CD4-positive, alpha-beta T cell (primary cell): ENCODE measurements at regions not wholly inside any gene's neighbourhood (a gene's known extent, or its start where the extent isn't known, plus 50 kb on each side); places are given as distances from the start of the nearest gene placed in this dataset.

Experiments
- ATAC-seq: fragments of 200-7000 bp; cut with Tn5 transposase; one replicate; pipeline ENCODE4 v1.10.0; 2022; ENCODE audit warnings: mild to moderate bottlenecking; ENCODE audit not compliant: poor library complexity
- CTCF ChIA-PET: fragments of 350-600 bp; sonication (Branson Sonifier 250); formaldehyde crosslinking; loops from one replicate; lab custom pipeline; 2021; ENCODE audit warnings: antibody characterized with exemption, inconsistent platforms; lab: Charles Lee
- POLR2A ChIA-PET: fragments of 350-600 bp; sonication (Branson Sonifier 250); formaldehyde crosslinking; loops from one replicate; lab custom pipeline; 2021; ENCODE audit warnings: antibody characterized with exemption, inconsistent platforms; lab: Charles Lee
- DNase-seq, 14 experiments: peaks; one replicate each; pipeline ENCODE4 v3.0.0-alpha.2; 2013 to 2020; ENCODE audit warnings: mixed read lengths in 2 of 14
- H3K27ac ChIP-seq, 2 donors: one replicate each; pipeline versions ENCODE4 v1.5.1 to v1.7.0; 2013; ENCODE audit warnings: low read length in 2 of 2, low read depth in 1 of 2, mild to moderate bottlenecking in 1 of 2
- H3K27me3 ChIP-seq, 2 experiments: 1 replicate in 1 of 2; 2 replicates in 1 of 2; pipeline versions ENCODE4 v1.6.1 to v1.7.0; 2013; ENCODE audit warnings: low read length in 2 of 2, control low read depth in 1 of 2, mild to moderate bottlenecking in 1 of 2, moderate library complexity in 1 of 2; ENCODE audit not compliant: insufficient read depth in 2 of 2, control insufficient read depth in 1 of 2
- H3K36me3 ChIP-seq: one replicate; pipeline ENCODE4 v1.6.1; 2013; ENCODE audit warnings: low read length, control low read depth; ENCODE audit not compliant: insufficient read depth
- H3K4me1 ChIP-seq: one replicate; pipeline ENCODE4 v1.6.1; 2013; ENCODE audit warnings: low read length, control low read depth; ENCODE audit not compliant: insufficient read depth
- H3K4me3 ChIP-seq: one replicate; pipeline ENCODE4 v1.5.1; 2013; ENCODE audit warnings: mild to moderate bottlenecking, low read length, moderate library complexity
- H3K9me3 ChIP-seq, 2 experiments: 1 replicate in 1 of 2; 2 replicates in 1 of 2; pipeline versions ENCODE4 v1.6.1 to v1.7.0; 2013; ENCODE audit warnings: low read length in 2 of 2, mild to moderate bottlenecking in 2 of 2, control low read depth in 1 of 2, moderate library complexity in 1 of 2; ENCODE audit not compliant: control insufficient read depth in 1 of 2, insufficient read depth in 1 of 2
- H3K27ac Mint-ChIP-seq: one replicate; pipeline ENCODE4 v1.8.0; 2020; ENCODE audit warnings: mixed read lengths
- H3K27me3 Mint-ChIP-seq: one replicate; pipeline ENCODE4 v1.8.0; 2021; ENCODE audit warnings: mixed read lengths
- H3K36me3 Mint-ChIP-seq: one replicate; pipeline ENCODE4 v1.8.0; 2021; ENCODE audit warnings: low read depth, mixed read lengths
- H3K4me1 Mint-ChIP-seq: one replicate; pipeline ENCODE4 v1.8.0; 2021; ENCODE audit warnings: low read depth, mixed read lengths
- H3K4me3 Mint-ChIP-seq: one replicate; pipeline ENCODE4 v1.8.0; 2020; ENCODE audit warnings: mild to moderate bottlenecking, mixed read lengths
- H3K9me3 Mint-ChIP-seq: one replicate; pipeline ENCODE4 v1.8.0; 2020; ENCODE audit warnings: mixed read lengths
- CTCF ChIP-seq: fragments of 200-600 bp; IDR thresholded peaks from one replicate; pipeline ENCODE4 v1.8.0; 2022; ENCODE audit warnings: antibody characterized with exemption, mild to moderate bottlenecking
- intact Hi-C, 2 experiments: fragments of 100-400 bp; cut with DNase I in 1 of 2; cut with micrococcal nuclease in 1 of 2; formaldehyde crosslinking; loops; one replicate each; pipeline versions ENCODE4 v1.15.1 to v1.9.0; 2023 to 2025; cut with DNase I, micrococcal nuclease

- POLR2A ChIA-PET = no interaction called here
- Mint-ChIP-seq H3K27me3 (no peaks in the 10 kb centered on the region), H3K9me3 (peaks cover 16% of the 10 kb centered on the region), H3K4me1 (no peaks in the 10 kb centered on the region), H3K4me3 (no peak overlapping the region), H3K36me3 (no peaks in the 10 kb centered on the region), H3K27ac (no peak overlapping the region)
- TF ChIP-seq CTCF = no peak
- intact Hi-C loops = no loop called here
- no peak overlapping the region for H3K27ac ChIP-seq
- no peak overlapping the region for H3K4me3 ChIP-seq
- H3K27me3 ChIP-seq = peaks cover 0 to 3% of the 10 kb centered on the region in 2 experiments
- no peaks in the 10 kb centered on the region for H3K4me1 ChIP-seq
- DNase-seq (no peak), ATAC-seq (no peak)
- CTCF ChIA-PET = no interaction called here
- no peaks in the 10 kb centered on the region for H3K36me3 ChIP-seq
- peaks cover 0 to 47% of the 10 kb centered on the region in 2 experiments for H3K9me3 ChIP-seq
These were observed 166.9 kb downstream of the C16orf95 start for GRCh38 chr16:87150262-87150661.

DNA sequence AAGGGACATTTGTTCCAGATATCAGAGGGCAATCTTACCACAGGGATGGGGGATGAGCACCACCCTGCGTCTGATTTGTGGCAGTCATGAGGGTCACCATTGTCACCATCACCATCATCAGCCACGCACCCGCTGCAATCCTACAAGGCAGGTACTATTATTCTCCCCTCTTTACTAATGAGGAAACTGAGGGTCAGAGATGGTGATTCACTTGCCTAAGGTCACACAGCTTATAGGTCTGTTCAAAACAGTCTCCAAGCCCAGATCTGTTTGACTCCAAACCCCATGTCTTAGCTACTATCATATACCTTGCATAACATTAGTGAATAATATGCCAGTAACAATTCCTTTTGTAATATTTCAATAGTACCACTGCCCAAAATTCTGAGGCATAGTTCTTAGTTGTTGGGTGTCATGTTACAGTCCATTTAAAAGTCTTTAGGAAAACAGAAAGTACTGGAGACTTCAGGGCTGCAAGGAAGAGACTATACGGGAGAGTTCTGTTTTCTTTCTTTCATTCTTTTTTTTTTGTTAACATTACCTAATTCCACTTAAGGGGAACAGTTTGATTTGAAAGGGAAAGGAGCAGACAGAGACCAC, 166.4 kb downstream of the C16orf95 start:
- DNase-seq (no peak), ATAC-seq (no peak)
- H3K27me3 ChIP-seq = peaks cover 0 to 3% of the 10 kb centered on the region in 2 experiments
- H3K4me3 ChIP-seq = no peak overlapping the region
- H3K27me3 Mint-ChIP-seq = no peaks in the 10 kb centered on the region
- peaks cover 16% of the 10 kb centered on the region for H3K9me3 Mint-ChIP-seq
- H3K4me3 Mint-ChIP-seq = no peak overlapping the region
- H3K27ac ChIP-seq = no peak overlapping the region
- ChIA-PET CTCF (no interaction called here), POLR2A (no interaction called here)
- no peaks in the 10 kb centered on the region for H3K36me3 Mint-ChIP-seq
- H3K4me1 ChIP-seq = no peaks in the 10 kb centered on the region
- TF ChIP-seq CTCF = no peak
- no peaks in the 10 kb centered on the region for H3K4me1 Mint-ChIP-seq
- H3K27ac Mint-ChIP-seq = no peak overlapping the region
- H3K9me3 ChIP-seq = peaks cover 0 to 41% of the 10 kb centered on the region in 2 experiments
- H3K36me3 ChIP-seq = no peaks in the 10 kb centered on the region
- intact Hi-C loops = no loop called here

- Mint-ChIP-seq H3K27me3 (peaks cover under 1% of the 10 kb centered on the region), H3K4me3 (no peak overlapping the region), H3K36me3 (no peaks in the 10 kb centered on the region), H3K27ac (no peak overlapping the region), H3K9me3 (peaks cover 16% of the 10 kb centered on the region), H3K4me1 (no peaks in the 10 kb centered on the region)
- peaks cover 0 to 3% of the 10 kb centered on the region in 2 experiments for H3K27me3 ChIP-seq
- POLR2A ChIA-PET = no interaction called here
- H3K36me3 ChIP-seq = no peaks in the 10 kb centered on the region
- no peak overlapping the region for H3K27ac ChIP-seq
- CTCF ChIA-PET = no interaction called here
- H3K9me3 ChIP-seq = peaks cover 0 to 35% of the 10 kb centered on the region in 2 experiments
- H3K4me1 ChIP-seq = no peaks in the 10 kb centered on the region
- no peak for DNase-seq
- TF ChIP-seq CTCF = no peak
- H3K4me3 ChIP-seq = no peak overlapping the region
- intact Hi-C loops = no loop called here
- no peak for ATAC-seq
These were observed 164.9 kb downstream of the C16orf95 start for GRCh38 chr16:87152221-87152755.
